K562 (cell line): ENCODE measurements at regions not wholly inside any gene's neighbourhood (a gene's known extent, or its start where the extent isn't known, plus 50 kb on each side); places are given as distances from the start of the nearest gene placed in this dataset.

Source experiments
- CREB1 ChIP-seq, 2 experiments: sonication (generic) in 1 of 2; formaldehyde crosslinking in 1 of 2; IDR thresholded peaks; 2 replicates each; pipeline versions ENCODE4 v1.6.1 to v1.8.0; 2012 to 2022; ENCODE audit warnings: inconsistent platforms in 1 of 2, mild to moderate bottlenecking in 1 of 2, missing genetic modification reagents in 1 of 2, moderate library complexity in 1 of 2
- E2F4 ChIP-seq: sonication (generic); formaldehyde crosslinking; IDR thresholded peaks from 2 replicates; pipeline ENCODE4 v1.8.0; 2022; ENCODE audit warnings: mild to moderate bottlenecking, low read depth, missing genetic modification reagents
- GTF2E2 ChIP-seq: fragments of 200-800 bp; sonication (Bioruptor generic); IDR thresholded peaks from 2 replicates; pipeline ENCODE4 v1.6.1; 2016; ENCODE audit warnings: missing genetic modification characterization, missing compliant biosample characterization
- IRF1 ChIP-seq: sonication (generic); formaldehyde crosslinking; IDR thresholded peaks from 2 replicates; pipeline ENCODE4 v1.8.0; 2022; ENCODE audit warnings: missing genetic modification reagents, mild to moderate bottlenecking, borderline replicate concordance
- RBM17 ChIP-seq: fragments of 200-400 bp; formaldehyde crosslinking; IDR thresholded peaks from 2 replicates; pipeline ENCODE4 v1.6.1; 2017; ENCODE audit warnings: low read depth, mild to moderate bottlenecking, low read length, borderline replicate concordance
- SLC30A9 ChIP-seq: fragments of 250-450 bp; sonication (Bioruptor Pico); IDR thresholded peaks from 2 replicates; pipeline ENCODE4 v1.8.0; 2022; ENCODE audit warnings: mild to moderate bottlenecking, moderate library complexity
- STAG1 ChIP-seq: sonication (generic); formaldehyde crosslinking; IDR thresholded peaks from 2 replicates; pipeline ENCODE4 v1.5.0; 2020; ENCODE audit warnings: missing genetic modification reagents, borderline replicate concordance
- TCF7L2 ChIP-seq: fragments of 150-350 bp; IDR thresholded peaks from 2 replicates; pipeline ENCODE4 v1.6.1; 2016; ENCODE audit warnings: low read depth, mild to moderate bottlenecking, low read length, moderate library complexity
- ZBTB40 ChIP-seq, 2 experiments: fragments of 450-650 bp in 1 of 2; sonication (generic) in 1 of 2; formaldehyde crosslinking in 1 of 2; IDR thresholded peaks; 2 replicates each; pipeline versions ENCODE4 v1.7.1 to v1.9.0; 2016 to 2022; ENCODE audit warnings: inconsistent platforms in 1 of 2, mild to moderate bottlenecking in 1 of 2, missing genetic modification reagents in 1 of 2
- ZBTB49 ChIP-seq: sonication (generic); formaldehyde crosslinking; IDR thresholded peaks from 2 replicates; pipeline ENCODE4 v1.8.0; 2022; ENCODE audit warnings: missing genetic modification reagents, mild to moderate bottlenecking, borderline replicate concordance
- ZFP30 ChIP-seq: fragments of 250-450 bp; sonication (Bioruptor Pico); IDR thresholded peaks from 2 replicates; pipeline ENCODE4 v1.8.0; 2022; ENCODE audit warnings: moderate library complexity, mild to moderate bottlenecking, inconsistent platforms, borderline replicate concordance
- ZNF395 ChIP-seq: fragments of 200-800 bp; sonication (Bioruptor generic); IDR thresholded peaks from 2 replicates; pipeline ENCODE4 v1.6.1; 2017; ENCODE audit warnings: missing genetic modification characterization, missing compliant biosample characterization

- TF ChIP-seq ZBTB40 (IDR thresholded peaks at IDR 0.05) = no peak
- no peak for TF ChIP-seq ZBTB40 (CRISPR knock-in tag; IDR thresholded peaks at IDR 0.05)
- no peak for TF ChIP-seq TCF7L2
- TF ChIP-seq IRF1 (CRISPR knock-in tag) = no peak
- no peak for TF ChIP-seq ZBTB49
- TF ChIP-seq SLC30A9 (CRISPR knock-in tag) = no peak
- no peak for TF ChIP-seq ZNF395 (CRISPR knock-in tag)
- no peak for TF ChIP-seq E2F4
- no peak for TF ChIP-seq STAG1 (CRISPR knock-in tag)
- no peak for TF ChIP-seq GTF2E2 (tag)
- no peak for TF ChIP-seq ZFP30 (CRISPR knock-in tag)
- no peak for TF ChIP-seq CREB1 (IDR thresholded peaks at IDR 0.05)
- no peak for TF ChIP-seq CREB1 (CRISPR knock-in tag; IDR thresholded peaks at IDR 0.05)
- no peak for TF ChIP-seq RBM17
These were observed 321.9 kb upstream of the HSFY2 start (continued) for GRCh38 chrY:19095460-19095859.
